GM19043 (cell line): ENCODE measurements at regions not wholly inside any gene's neighbourhood (a gene's known extent, or its start where the extent isn't known, plus 50 kb on each side); places are given as distances from the start of the nearest gene placed in this dataset.

Source experiments
- ATAC-seq: cut with Tn5 transposase; IDR thresholded peaks from one replicate; pipeline ENCODE4 v1.9.1; 2021; ENCODE audit warnings: low read depth; ENCODE audit not compliant: unreplicated experiment

- ATAC-seq = no peak
Observed at GRCh38 chr13:50340551-50341287, 325.5 kb downstream of the KCNRG start.

- ATAC-seq = no peak
Observed at GRCh38 chr13:50341526-50341925, 326.3 kb downstream of the KCNRG start.

- no peak for ATAC-seq
Observed at GRCh38 chr13:50344717-50345116, 329.5 kb downstream of the KCNRG start.

GRCh38 chr13:50345804-50346203 is 330.6 kb downstream of the KCNRG start:
- no peak for ATAC-seq

- ATAC-seq = no peak
Observed at GRCh38 chr13:50348371-50348770, 333.1 kb downstream of the KCNRG start.

- ATAC-seq = no peak
Observed at GRCh38 chr13:50352720-50353480, 337.7 kb downstream of the KCNRG start.

GRCh38 chr13:50353651-50354415 is 338.6 kb downstream of the KCNRG start:
- ATAC-seq = no peak

- no peak for ATAC-seq
Observed at GRCh38 chr13:50355797-50356196, 340.6 kb downstream of the KCNRG start.

- no peak for ATAC-seq
Observed at GRCh38 chr13:50357136-50357535, 341.9 kb downstream of the KCNRG start.

GRCh38 chr13:50357586-50358118 is 342.4 kb downstream of the KCNRG start:
- no peak for ATAC-seq

GRCh38 chr13:50358231-50359040 is 343.2 kb downstream of the KCNRG start:
- ATAC-seq = no peak

GRCh38 chr13:50359041-50359367 is 343.8 kb downstream of the KCNRG start:
- no peak for ATAC-seq

- ATAC-seq = no peak
Observed at GRCh38 chr13:50359779-50360178, 344.5 kb downstream of the KCNRG start.

GRCh38 chr13:50360637-50361036 is 345.4 kb downstream of the KCNRG start:
- ATAC-seq = no peak

- no peak for ATAC-seq
Observed at GRCh38 chr13:50361282-50361681, 346.0 kb downstream of the KCNRG start.

GRCh38 chr13:50365408-50366391 is 350.5 kb downstream of the KCNRG start:
- ATAC-seq = peak; percentile 45

- ATAC-seq = peak; percentile 58
Observed at GRCh38 chr13:50366488-50367174, 351.4 kb downstream of the KCNRG start.

GRCh38 chr13:50369646-50370045 is 354.4 kb downstream of the KCNRG start:
- no peak for ATAC-seq
